ENCODE measurements at regions not wholly inside any gene's neighbourhood (a gene's known extent, or its start where the extent isn't known, plus 50 kb on each side); places are given as distances from the start of the nearest gene placed in this dataset.

DNA sequence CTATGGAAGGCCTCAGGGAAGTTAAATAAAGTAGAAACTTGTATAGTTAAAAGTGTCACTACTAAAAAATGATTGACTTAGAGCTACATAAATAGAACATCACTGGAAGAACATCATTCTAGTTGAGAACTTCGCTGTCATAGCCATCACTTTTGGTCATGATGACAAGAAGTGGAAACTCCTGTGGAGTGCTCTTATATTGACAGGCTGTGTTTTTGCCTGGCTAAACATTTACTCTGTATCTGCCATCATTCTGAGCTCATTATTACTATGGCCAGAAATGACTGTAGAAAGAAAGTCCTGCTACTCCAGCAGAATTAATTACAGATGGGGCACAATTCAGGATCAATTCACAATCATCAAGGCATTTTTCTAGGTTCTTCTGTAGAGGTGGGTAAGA is 165.1 kb upstream of the GOLIM4 start:
- Mint-ChIP-seq H3K4me3 (no peak overlapping the region), H3K27me3 (ENCODE audit: low read depth) (peaks cover 5% of the 10 kb centered on the region), H3K9me3 (peaks cover 2 to 3% of the 10 kb centered on the region in 2 donors), H3K4me1 (ENCODE audit: low read depth) (no peaks in the 10 kb centered on the region), H3K36me3 (ENCODE audit: insufficient read depth in 2 of 2) (no peaks in the 10 kb centered on the region), H3K27ac (no peak overlapping the region)
- no peak for DNase-seq
- ATAC-seq (replicated peaks in 1 of 2), result no peak

GRCh38 chr3:168251371-168251770 is 155.6 kb upstream of the GOLIM4 start:
- Mint-ChIP-seq H3K4me1 (ENCODE audit: low read depth) (peaks cover 18% of the 10 kb centered on the region), H3K27me3 (ENCODE audit: low read depth) (peaks cover 55% of the 10 kb centered on the region), H3K36me3 (ENCODE audit: insufficient read depth in 2 of 2) (no peaks in the 10 kb centered on the region), H3K9me3 (peaks cover 1 to 2% of the 10 kb centered on the region in 2 donors), H3K27ac (no peak overlapping the region), H3K4me3 (no peak overlapping the region)
- ATAC-seq (replicated peaks in 1 of 2), result no peak
- DNase-seq, result no peak

- Mint-ChIP-seq H3K27ac (no peak overlapping the region), H3K27me3 (ENCODE audit: low read depth) (peaks cover 55% of the 10 kb centered on the region), H3K9me3 (peaks cover 0 to 2% of the 10 kb centered on the region in 2 donors), H3K36me3 (ENCODE audit: insufficient read depth in 2 of 2) (no peaks in the 10 kb centered on the region), H3K4me1 (ENCODE audit: low read depth) (peaks cover 18% of the 10 kb centered on the region), H3K4me3 (peak overlapping the region; percentile 54 to 73)
- DNase-seq (no peak), ATAC-seq (replicated peaks in 1 of 2) (no peak)
These were observed 154.7 kb upstream of the GOLIM4 start for GRCh38 chr3:168250415-168250861.

DNA sequence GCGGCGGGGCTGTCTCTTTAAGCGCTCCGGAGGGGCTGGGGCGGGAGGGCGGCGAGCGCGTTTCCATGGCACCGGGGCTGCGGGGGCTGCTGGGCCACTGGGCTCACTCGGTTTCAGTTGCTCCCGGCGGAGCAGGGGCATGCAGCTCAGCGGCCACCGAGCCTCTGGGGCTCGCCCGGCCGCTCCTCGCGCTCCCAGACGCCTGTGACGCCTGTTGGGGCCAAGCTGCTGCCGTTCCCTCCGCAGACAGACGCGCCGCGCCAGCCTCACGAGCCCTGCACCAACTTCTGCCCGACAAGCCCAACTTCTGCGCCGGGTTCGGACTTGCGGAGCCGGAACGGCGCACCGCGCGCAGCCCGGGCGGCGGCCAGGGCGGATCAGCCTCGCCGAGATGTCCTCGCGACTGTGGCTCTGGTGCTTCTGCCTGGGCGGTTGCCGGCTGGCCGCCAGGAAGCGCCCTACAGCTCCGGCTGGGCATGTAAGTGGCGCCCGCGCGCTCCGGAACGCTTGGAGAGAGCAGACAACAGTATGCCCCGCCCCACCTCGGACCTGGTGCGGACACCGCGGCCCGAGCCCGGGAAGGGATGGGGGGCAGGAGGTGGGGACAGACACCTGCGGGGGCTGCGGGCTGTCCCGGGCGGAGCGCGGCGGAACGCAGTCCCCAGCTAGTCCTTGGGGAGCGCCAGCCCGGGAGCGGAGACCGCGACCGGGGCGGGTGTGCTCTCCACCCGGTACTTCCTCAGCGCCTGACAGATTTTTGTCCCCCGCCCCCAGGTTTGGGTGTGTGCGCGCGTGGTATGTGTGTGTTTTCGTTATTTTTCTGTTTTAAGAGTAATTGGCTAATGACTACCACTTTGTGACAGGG is 154.1 kb upstream of the GOLIM4 start:
- DNase-seq (peak; percentile 25 to 40), ATAC-seq (replicated peaks in 1 of 2) (peak; percentile 84 to 89)
- H3K4me3 Mint-ChIP-seq, result peak overlapping the region; percentile 59 to 73
- H3K27me3 Mint-ChIP-seq (ENCODE audit: low read depth), result peaks cover 55% of the 10 kb centered on the region
- H3K4me1 Mint-ChIP-seq (ENCODE audit: low read depth), result peaks cover 18% of the 10 kb centered on the region
- no peaks in the 10 kb centered on the region for H3K36me3 Mint-ChIP-seq (ENCODE audit: insufficient read depth in 2 of 2)
- peaks cover 0 to 2% of the 10 kb centered on the region in 2 donors for H3K9me3 Mint-ChIP-seq
- H3K27ac Mint-ChIP-seq, result no peak overlapping the region

DNA sequence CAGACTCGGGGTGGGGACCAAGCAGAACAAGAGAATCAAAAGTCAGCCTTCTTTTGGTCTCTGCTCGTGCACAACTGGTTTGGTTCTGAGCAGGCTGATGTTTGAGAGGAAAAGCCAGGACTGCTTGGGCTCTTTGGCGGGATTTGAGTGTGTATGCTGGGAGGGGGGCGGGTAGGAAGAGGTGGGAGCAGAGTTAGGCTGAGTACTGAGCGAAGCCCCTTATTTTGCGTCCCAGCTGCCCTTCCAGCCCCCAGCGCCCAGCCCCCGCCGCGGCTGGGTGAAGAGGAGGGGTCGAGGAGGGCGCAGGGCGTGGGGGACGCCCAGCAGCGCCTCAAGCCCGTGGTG is 153.5 kb upstream of the GOLIM4 start:
- H3K27me3 Mint-ChIP-seq (ENCODE audit: low read depth), result peaks cover 55% of the 10 kb centered on the region
- no peaks in the 10 kb centered on the region for H3K36me3 Mint-ChIP-seq (ENCODE audit: insufficient read depth in 2 of 2)
- DNase-seq, result no peak
- no peak overlapping the region for H3K27ac Mint-ChIP-seq
- no peak for ATAC-seq (replicated peaks in 1 of 2)
- H3K4me1 Mint-ChIP-seq (ENCODE audit: low read depth), result peaks cover 18% of the 10 kb centered on the region
- peak overlapping the region; percentile 73 for H3K4me3 Mint-ChIP-seq
- H3K9me3 Mint-ChIP-seq, result no peaks in the 10 kb centered on the region

GRCh38 chr3:168248383-168249204 is 152.9 kb upstream of the GOLIM4 start:
- H3K27ac Mint-ChIP-seq, result no peak overlapping the region
- ATAC-seq (replicated peaks in 1 of 2) (peak in 1 of 2 donors; percentile 11), DNase-seq (no peak)
- no peaks in the 10 kb centered on the region for H3K9me3 Mint-ChIP-seq
- H3K36me3 Mint-ChIP-seq (ENCODE audit: insufficient read depth in 2 of 2), result no peaks in the 10 kb centered on the region
- peaks cover 55% of the 10 kb centered on the region for H3K27me3 Mint-ChIP-seq (ENCODE audit: low read depth)
- H3K4me3 Mint-ChIP-seq, result peak overlapping the region; percentile 73
- peaks cover 18% of the 10 kb centered on the region for H3K4me1 Mint-ChIP-seq (ENCODE audit: low read depth)

GRCh38 chr3:168241156-168241555 is 145.4 kb upstream of the GOLIM4 start:
- DNase-seq (no peak), ATAC-seq (replicated peaks in 1 of 2) (no peak)
- no peaks in the 10 kb centered on the region for H3K36me3 Mint-ChIP-seq (ENCODE audit: insufficient read depth in 2 of 2)
- no peaks in the 10 kb centered on the region for H3K27me3 Mint-ChIP-seq (ENCODE audit: low read depth)
- no peaks in the 10 kb centered on the region for H3K4me1 Mint-ChIP-seq (ENCODE audit: low read depth)
- H3K4me3 Mint-ChIP-seq, result no peak overlapping the region
- no peak overlapping the region for H3K27ac Mint-ChIP-seq
- H3K9me3 Mint-ChIP-seq, result peaks cover 0 to 1% of the 10 kb centered on the region in 2 donors

DNA sequence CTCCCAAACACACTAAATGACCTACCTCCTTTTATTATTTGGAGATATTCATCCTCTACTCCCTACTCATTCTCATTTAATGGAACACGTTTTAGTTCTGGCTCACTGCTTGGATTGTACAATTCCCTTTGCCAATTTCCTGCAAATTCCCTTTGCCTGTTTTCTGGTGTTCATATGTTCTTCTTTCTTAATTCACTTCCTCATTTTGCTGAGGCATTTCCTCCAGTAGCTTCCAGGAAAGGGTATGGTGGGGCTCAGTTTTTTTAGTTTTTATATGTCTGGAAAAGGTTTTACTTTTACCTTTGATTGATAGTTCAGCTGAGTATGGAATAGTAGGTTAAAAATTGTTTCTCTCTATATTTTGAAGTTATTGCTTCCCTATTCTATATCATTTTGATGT is 143.6 kb upstream of the GOLIM4 start:
- Mint-ChIP-seq H3K27me3 (ENCODE audit: low read depth) (no peaks in the 10 kb centered on the region), H3K4me3 (no peak overlapping the region), H3K4me1 (ENCODE audit: low read depth) (no peaks in the 10 kb centered on the region), H3K36me3 (ENCODE audit: insufficient read depth in 2 of 2) (no peaks in the 10 kb centered on the region), H3K27ac (no peak overlapping the region), H3K9me3 (peaks cover 0 to 1% of the 10 kb centered on the region in 2 donors)
- ATAC-seq (replicated peaks in 1 of 2) (no peak), DNase-seq (no peak)

- Mint-ChIP-seq H3K9me3 (no peaks in the 10 kb centered on the region), H3K36me3 (ENCODE audit: insufficient read depth in 2 of 2) (no peaks in the 10 kb centered on the region), H3K4me3 (no peak overlapping the region), H3K4me1 (ENCODE audit: low read depth) (no peaks in the 10 kb centered on the region), H3K27ac (no peak overlapping the region), H3K27me3 (ENCODE audit: low read depth) (no peaks in the 10 kb centered on the region)
- no peak for DNase-seq
- no peak for ATAC-seq (replicated peaks in 1 of 2)
These were observed 137.3 kb upstream of the GOLIM4 start for GRCh38 chr3:168233001-168233400.

DNA sequence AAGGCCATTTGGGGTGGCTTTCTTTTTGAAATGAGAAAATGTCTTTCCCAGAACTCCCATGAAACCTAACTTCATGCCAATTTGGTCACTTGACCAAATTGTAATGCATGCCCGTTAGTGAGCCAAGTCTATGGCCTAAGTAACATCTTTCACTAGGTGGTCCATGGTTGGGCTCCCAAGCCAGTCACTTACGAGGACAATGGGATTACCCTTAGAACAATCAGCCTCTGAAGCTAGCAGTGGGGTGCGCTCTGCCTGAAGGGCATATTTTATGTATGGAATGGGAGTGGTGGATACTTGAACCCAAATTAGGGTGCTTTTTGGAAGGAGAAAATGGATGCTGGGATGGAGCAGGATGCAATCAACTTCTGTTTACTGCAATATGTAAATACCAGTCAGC is 127.4 kb upstream of the GOLIM4 start:
- Mint-ChIP-seq H3K27ac (no peak overlapping the region), H3K4me3 (no peak overlapping the region), H3K9me3 (no peaks in the 10 kb centered on the region), H3K27me3 (ENCODE audit: low read depth) (no peaks in the 10 kb centered on the region), H3K4me1 (ENCODE audit: low read depth) (no peaks in the 10 kb centered on the region), H3K36me3 (ENCODE audit: insufficient read depth in 2 of 2) (no peaks in the 10 kb centered on the region)
- ATAC-seq (replicated peaks in 1 of 2) (no peak), DNase-seq (no peak)

DNA sequence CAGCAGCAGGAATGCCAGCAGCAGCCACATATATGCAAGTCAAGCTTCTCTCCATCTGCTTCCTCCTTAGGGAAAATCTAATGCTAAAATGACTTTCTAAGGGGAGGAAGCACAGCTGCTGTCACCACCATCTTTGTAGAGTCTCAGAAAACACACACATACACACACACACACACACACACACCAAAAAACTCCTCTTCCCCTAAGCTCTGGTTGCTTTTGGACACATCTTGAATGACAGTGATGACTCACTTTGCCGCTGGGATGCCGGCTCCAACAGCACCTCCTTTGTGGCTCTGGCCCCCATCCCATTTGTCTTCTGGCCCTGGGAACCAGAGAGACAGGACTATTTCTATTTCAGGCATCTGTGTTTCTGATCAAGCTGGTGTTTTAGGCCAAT is 124.8 kb upstream of the GOLIM4 start:
- Mint-ChIP-seq H3K27me3 (ENCODE audit: low read depth) (no peaks in the 10 kb centered on the region), H3K9me3 (no peaks in the 10 kb centered on the region), H3K4me1 (ENCODE audit: low read depth) (no peaks in the 10 kb centered on the region), H3K36me3 (ENCODE audit: insufficient read depth in 2 of 2) (no peaks in the 10 kb centered on the region), H3K27ac (no peak overlapping the region), H3K4me3 (no peak overlapping the region)
- ATAC-seq (replicated peaks in 1 of 2) (no peak), DNase-seq (no peak)

- H3K36me3 Mint-ChIP-seq (ENCODE audit: insufficient read depth in 2 of 2), result no peaks in the 10 kb centered on the region
- H3K27me3 Mint-ChIP-seq (ENCODE audit: low read depth), result no peaks in the 10 kb centered on the region
- H3K4me1 Mint-ChIP-seq (ENCODE audit: low read depth), result no peaks in the 10 kb centered on the region
- no peaks in the 10 kb centered on the region for H3K9me3 Mint-ChIP-seq
- ATAC-seq (replicated peaks in 1 of 2) (no peak), DNase-seq (no peak)
- H3K4me3 Mint-ChIP-seq, result no peak overlapping the region
- no peak overlapping the region for H3K27ac Mint-ChIP-seq
These were observed 123.8 kb upstream of the GOLIM4 start for GRCh38 chr3:168219530-168219929.

GRCh38 chr3:168218600-168218999 is 122.9 kb upstream of the GOLIM4 start:
- no peak for DNase-seq
- Mint-ChIP-seq H3K4me1 (ENCODE audit: low read depth) (no peaks in the 10 kb centered on the region), H3K27ac (no peak overlapping the region), H3K27me3 (ENCODE audit: low read depth) (no peaks in the 10 kb centered on the region), H3K9me3 (no peaks in the 10 kb centered on the region), H3K4me3 (no peak overlapping the region), H3K36me3 (ENCODE audit: insufficient read depth in 2 of 2) (no peaks in the 10 kb centered on the region)
- no peak for ATAC-seq (replicated peaks in 1 of 2)

All from activated T-cell treated with anti-CD3 and anti-CD28 coated beads, Interleukin-2, amount 50 U/mL, for 72 hours (primary cell).